DND-41 (cell line): ENCODE measurements at regions not wholly inside any gene's neighbourhood (a gene's known extent, or its start where the extent isn't known, plus 50 kb on each side); places are given as distances from the start of the nearest gene placed in this dataset.

ENCODE experiments used
- ATAC-seq: fragments of 200-7000 bp; cut with Tn5 transposase; 3 replicates; pipeline ENCODE4 v1.9.1; 2021; ENCODE audit warnings: low read depth; ENCODE audit not compliant: insufficient read depth
- DNase-seq: peaks from one replicate; pipeline ENCODE4 v3.0.0-alpha.2; 2020
- H2AFZ ChIP-seq: 2 replicates; pipeline ENCODE4 v1.6.0; 2012; ENCODE audit warnings: low read depth, low read length
- H3K27ac ChIP-seq: 2 replicates; pipeline ENCODE4 v1.5.1; 2012; ENCODE audit warnings: low read length, inconsistent platforms
- H3K27me3 ChIP-seq: fragments of 200-600 bp; sonication (generic); 2 replicates; pipeline ENCODE4 v1.6.0; 2012; ENCODE audit warnings: low read length, mild to moderate bottlenecking, inconsistent platforms; ENCODE audit not compliant: insufficient read depth, poor library complexity
- H3K36me3 ChIP-seq: 2 replicates; pipeline ENCODE4 v1.5.1; 2012; ENCODE audit warnings: low read length, inconsistent platforms; ENCODE audit not compliant: insufficient read depth
- H3K4me1 ChIP-seq: 2 replicates; pipeline ENCODE4 v1.5.1; 2012; ENCODE audit warnings: mild to moderate bottlenecking, low read length; ENCODE audit not compliant: insufficient read depth
- H3K4me2 ChIP-seq: 2 replicates; pipeline ENCODE4 v1.6.0; 2012; ENCODE audit warnings: mild to moderate bottlenecking, moderate library complexity, low read length, inconsistent platforms; ENCODE audit not compliant: insufficient read depth
- H3K4me3 ChIP-seq, 2 experiments: fragments of 200-600 bp in 1 of 2; shearing (Covaris generic) in 1 of 2; 2 replicates each; pipeline ENCODE4 v1.5.1; 2012 to 2016; ENCODE audit warnings: inconsistent platforms in 2 of 2, low read length in 2 of 2, mild to moderate bottlenecking in 2 of 2, low read depth in 1 of 2, moderate library complexity in 1 of 2
- H3K79me2 ChIP-seq: 2 replicates; pipeline ENCODE4 v1.6.0; 2012; ENCODE audit warnings: low read length, inconsistent platforms; ENCODE audit not compliant: insufficient read depth
- H3K9ac ChIP-seq: 2 replicates; pipeline ENCODE4 v1.6.0; 2012; ENCODE audit warnings: low read depth, mild to moderate bottlenecking, inconsistent platforms, low read length, moderate library complexity
- H3K9me3 ChIP-seq: 2 replicates; pipeline ENCODE4 v1.5.1; 2012; ENCODE audit warnings: low read length, moderate library complexity, mild to moderate bottlenecking, inconsistent platforms; ENCODE audit not compliant: insufficient read depth, severe bottlenecking
- H4K20me1 ChIP-seq: 2 replicates; pipeline ENCODE4 v1.6.0; 2012; ENCODE audit warnings: low read length; ENCODE audit not compliant: insufficient read depth
- EZH2 ChIP-seq: IDR thresholded peaks from 3 replicates; pipeline ENCODE4 v1.6.1; 2012; ENCODE audit warnings: borderline replicate concordance, low read depth, mild to moderate bottlenecking, moderate library complexity, low read length, inconsistent platforms; ENCODE audit not compliant: severe bottlenecking
- TF ChIP-seq, protein P1 (sequence below): IDR thresholded peaks from 2 replicates; pipeline ENCODE4 v1.5.1; 2012; ENCODE audit warnings: borderline replicate concordance, low read length, moderate library complexity, mild to moderate bottlenecking; ENCODE audit not compliant: poor library complexity, severe bottlenecking; ENCODE audit errors: extremely low read depth

DNA sequence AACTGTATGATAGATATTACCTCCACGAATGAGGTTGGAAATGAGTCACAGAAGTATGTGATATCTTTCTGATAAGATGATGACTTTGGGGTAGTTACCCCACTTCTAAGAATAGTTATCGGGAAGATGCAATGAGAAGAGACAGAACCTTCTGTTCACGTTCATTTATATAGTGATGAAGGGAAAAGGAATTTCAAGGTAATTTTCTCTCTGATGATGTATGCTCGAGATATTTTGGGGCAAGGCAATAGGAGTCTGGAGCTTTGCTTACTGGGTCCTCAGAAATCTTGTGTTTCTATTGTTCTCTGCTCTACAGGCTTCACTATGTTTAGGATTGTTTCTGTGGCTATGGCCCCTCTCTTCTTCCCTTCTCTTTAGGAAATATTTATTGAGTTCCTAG lies 1389.6 kb downstream of the CDH8 start:
- H3K27ac ChIP-seq: no peak overlapping the region
- ATAC-seq (no peak), DNase-seq (no peak)
- H3K4me3 ChIP-seq: no peak overlapping the region
- H3K9ac ChIP-seq: no peak overlapping the region
- H3K4me2 ChIP-seq: no peak overlapping the region
- H4K20me1 ChIP-seq: no peaks in the 10 kb centered on the region
- H2AFZ ChIP-seq: no peak overlapping the region
- no peaks in the 10 kb centered on the region for H3K27me3 ChIP-seq
- TF ChIP-seq, protein P1, sequence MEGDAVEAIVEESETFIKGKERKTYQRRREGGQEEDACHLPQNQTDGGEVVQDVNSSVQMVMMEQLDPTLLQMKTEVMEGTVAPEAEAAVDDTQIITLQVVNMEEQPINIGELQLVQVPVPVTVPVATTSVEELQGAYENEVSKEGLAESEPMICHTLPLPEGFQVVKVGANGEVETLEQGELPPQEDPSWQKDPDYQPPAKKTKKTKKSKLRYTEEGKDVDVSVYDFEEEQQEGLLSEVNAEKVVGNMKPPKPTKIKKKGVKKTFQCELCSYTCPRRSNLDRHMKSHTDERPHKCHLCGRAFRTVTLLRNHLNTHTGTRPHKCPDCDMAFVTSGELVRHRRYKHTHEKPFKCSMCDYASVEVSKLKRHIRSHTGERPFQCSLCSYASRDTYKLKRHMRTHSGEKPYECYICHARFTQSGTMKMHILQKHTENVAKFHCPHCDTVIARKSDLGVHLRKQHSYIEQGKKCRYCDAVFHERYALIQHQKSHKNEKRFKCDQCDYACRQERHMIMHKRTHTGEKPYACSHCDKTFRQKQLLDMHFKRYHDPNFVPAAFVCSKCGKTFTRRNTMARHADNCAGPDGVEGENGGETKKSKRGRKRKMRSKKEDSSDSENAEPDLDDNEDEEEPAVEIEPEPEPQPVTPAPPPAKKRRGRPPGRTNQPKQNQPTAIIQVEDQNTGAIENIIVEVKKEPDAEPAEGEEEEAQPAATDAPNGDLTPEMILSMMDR: no peak
- no peak for TF ChIP-seq EZH2
- H3K9me3 ChIP-seq: no peaks in the 10 kb centered on the region
- H3K36me3 ChIP-seq: no peaks in the 10 kb centered on the region
- no peaks in the 10 kb centered on the region for H3K4me1 ChIP-seq
- no peaks in the 10 kb centered on the region for H3K79me2 ChIP-seq

DNA sequence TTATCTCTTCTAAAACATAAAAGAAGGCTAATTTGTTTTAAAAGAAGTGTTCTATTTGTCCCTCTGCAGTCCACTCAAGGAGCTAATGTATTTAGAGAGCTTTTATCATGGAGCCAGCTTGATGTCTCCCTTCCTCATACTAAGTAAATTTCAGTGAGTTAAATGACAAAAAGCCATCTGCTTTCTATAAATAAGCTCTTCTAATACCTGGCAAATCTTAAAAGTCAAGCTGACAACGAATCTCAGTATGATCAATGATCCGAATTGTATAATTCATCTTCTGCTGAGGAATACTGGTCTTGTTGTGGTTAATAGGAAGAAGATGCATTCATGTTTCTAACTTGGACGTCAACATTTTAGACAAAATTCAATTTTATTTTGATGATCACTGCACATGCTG lies 1390.7 kb downstream of the CDH8 start:
- no peak overlapping the region for H3K9ac ChIP-seq
- H3K4me2 ChIP-seq: no peak overlapping the region
- H3K27me3 ChIP-seq: no peaks in the 10 kb centered on the region
- DNase-seq: no peak
- no peak for ATAC-seq
- H2AFZ ChIP-seq: no peak overlapping the region
- no peaks in the 10 kb centered on the region for H3K4me1 ChIP-seq
- no peaks in the 10 kb centered on the region for H3K79me2 ChIP-seq
- H3K4me3 ChIP-seq: no peak overlapping the region
- no peaks in the 10 kb centered on the region for H4K20me1 ChIP-seq
- TF ChIP-seq, protein P1: no peak
- no peak for TF ChIP-seq EZH2
- no peaks in the 10 kb centered on the region for H3K9me3 ChIP-seq
- H3K36me3 ChIP-seq: no peaks in the 10 kb centered on the region
- H3K27ac ChIP-seq: no peak overlapping the region

DNA sequence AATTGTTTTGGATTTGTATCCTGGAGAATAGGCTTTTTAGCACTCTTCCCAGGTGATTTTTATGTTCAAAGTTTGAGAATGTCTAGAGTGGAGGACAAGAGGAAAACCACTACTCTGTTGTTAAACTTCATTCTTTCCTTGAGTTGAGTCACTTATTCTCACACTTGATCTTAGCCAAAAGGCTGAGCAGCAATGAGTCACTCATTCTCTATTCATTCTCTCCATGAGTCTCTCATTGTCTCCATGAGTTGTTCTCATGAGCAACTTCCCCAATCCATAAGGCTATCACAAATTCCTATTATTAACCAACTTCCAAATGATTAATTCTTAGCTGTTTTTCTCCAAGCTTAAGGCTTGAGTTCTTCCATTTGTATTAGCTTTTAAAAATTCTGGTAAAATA lies 1393.3 kb downstream of the CDH8 start:
- Histone ChIP-seq H3K4me3 (no peak overlapping the region), H3K27ac (no peak overlapping the region), H3K36me3 (no peaks in the 10 kb centered on the region), H3K27me3 (no peaks in the 10 kb centered on the region), H3K9ac (no peak overlapping the region), H2AFZ (no peak overlapping the region), H3K4me1 (no peaks in the 10 kb centered on the region), H3K79me2 (no peaks in the 10 kb centered on the region), H3K4me2 (no peak overlapping the region), H4K20me1 (no peaks in the 10 kb centered on the region), H3K9me3 (no peaks in the 10 kb centered on the region)
- TF ChIP-seq, protein P1: no peak
- TF ChIP-seq EZH2: no peak
- no peak for DNase-seq
- ATAC-seq: no peak
